Fibroblast of peridontal ligament (primary cell): ENCODE measurements at regions not wholly inside any gene's neighbourhood (a gene's known extent, or its start where the extent isn't known, plus 50 kb on each side); places are given as distances from the start of the nearest gene placed in this dataset.

ENCODE experiments used
- DNase-seq: peaks from one replicate; pipeline ENCODE4 v3.0.0-alpha.2; 2010; ENCODE audit errors: extremely low read depth

DNA sequence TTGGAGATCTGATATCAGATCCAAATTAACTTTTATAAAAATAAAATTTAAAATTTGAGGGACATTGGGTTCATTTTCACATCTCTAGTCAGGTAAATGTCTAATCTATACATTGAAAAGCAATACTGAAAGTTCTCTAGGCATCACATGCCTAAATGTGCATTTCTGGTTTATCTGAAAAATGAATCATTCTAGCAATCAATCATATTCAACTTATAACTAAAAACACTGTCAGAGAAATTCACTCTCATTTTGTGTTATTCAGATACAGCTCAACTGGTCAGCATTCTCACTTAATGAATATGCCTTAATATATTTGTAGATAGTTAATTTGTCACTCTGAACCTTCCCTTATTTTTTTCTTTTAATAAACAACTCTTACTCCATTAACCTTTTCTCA is 243.2 kb downstream of the CASP12 start:
- DNase-seq: no peak

DNA sequence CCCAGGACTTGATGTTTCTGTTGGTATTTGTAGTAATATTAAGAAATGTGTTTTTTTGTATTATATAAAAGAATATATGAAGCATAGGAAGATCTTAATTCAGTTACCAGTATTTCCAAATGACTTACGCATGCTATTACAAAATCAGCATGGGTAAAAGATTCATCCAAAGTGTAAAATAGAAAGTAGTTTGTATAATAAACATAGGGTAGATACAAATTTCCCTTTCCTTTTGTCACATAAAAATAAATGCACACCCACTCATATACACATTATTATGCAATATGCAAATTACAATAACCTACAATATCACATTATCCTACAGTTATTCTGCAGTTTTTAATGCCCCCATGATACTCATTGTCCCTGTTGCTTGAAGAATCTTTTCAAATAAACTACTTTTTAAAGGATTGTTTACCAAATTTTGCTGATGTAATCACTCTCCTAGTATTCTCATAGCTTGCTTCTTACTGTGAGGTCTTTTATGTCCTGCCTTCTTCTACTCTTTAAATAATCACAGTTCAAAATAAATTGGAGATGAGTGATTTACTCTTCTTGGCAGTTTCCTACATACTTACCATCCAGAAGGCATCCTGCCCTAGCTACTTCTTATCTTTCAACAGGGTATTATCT is 244.0 kb downstream of the CASP12 start:
- no peak for DNase-seq

DNA sequence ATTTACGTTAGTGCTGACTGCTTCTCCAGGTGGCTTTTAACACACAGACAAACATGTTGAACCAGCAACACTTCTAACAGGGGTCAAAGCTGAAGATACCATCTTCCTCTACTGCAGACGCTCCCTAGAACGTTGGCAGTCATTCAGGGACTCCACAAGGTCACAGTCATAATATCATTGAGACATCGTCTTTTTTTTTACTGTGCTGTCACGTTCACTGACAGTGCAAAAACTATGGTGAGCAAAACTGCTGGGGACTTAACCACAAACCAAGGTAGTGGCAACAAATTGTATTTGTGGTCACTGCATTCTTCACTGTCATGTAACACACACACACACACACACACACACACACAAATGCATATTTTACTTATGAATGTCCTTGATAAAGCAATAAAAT is 244.9 kb downstream of the CASP12 start:
- peak; percentile 3 for DNase-seq

DNA sequence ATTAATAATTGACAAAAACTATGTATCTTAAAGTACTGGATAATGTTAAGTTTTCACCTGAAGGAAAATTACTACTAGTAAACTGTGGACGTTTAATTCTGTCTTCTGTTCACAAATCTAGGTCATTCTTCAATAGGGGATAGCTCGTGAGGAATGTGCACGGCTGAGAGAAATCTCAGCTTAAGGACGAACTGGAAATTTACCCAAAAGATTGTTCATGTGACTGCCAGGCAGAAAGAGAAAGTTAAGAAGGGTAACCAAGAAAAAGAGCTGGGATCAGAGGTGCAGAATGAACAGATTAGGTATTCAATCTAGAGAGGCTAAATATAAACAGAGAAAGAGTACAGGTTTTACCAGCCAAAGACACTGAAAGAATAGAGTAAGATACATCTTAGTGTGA is 245.3 kb downstream of the CASP12 start:
- DNase-seq: no peak

DNA sequence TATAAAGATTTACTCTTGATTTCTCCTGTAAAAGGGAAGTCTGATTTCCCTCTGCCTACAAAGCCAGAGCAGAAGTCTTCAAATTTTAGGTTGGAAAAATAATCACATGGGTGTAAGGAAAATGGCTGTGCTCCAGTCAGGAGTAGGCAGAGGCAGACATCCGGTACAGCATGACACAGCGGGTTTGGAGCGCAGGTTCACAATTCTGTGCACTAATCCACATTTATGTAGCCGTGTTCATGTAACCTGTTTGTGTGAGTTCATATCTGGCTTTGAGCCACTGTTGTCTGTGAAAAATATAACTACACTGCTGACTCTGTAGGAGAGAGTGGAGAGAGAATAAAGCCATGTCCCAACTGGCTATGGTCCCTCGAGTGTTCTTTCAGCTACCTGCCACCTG is 248.0 kb downstream of the CASP12 start:
- DNase-seq: no peak

DNA sequence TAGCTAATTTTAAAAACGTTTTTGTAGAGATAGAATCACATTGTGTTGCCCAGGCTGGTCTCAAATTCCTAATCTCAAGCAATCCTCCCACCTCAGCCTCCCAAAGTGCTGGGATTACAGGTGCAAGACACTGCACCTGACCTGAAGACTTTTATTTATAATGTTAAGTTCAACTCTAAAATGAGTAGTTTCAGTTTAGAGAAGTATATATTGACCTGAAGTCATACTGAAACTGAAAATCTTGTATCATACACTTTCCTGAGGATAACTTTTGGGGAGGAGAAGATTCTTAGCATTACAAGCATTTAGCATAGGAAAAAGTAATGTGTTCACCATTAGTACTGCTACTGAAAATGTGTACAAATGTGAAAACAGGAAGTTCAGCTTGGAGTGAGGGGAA is 249.3 kb downstream of the CASP12 start:
- DNase-seq: no peak

DNA sequence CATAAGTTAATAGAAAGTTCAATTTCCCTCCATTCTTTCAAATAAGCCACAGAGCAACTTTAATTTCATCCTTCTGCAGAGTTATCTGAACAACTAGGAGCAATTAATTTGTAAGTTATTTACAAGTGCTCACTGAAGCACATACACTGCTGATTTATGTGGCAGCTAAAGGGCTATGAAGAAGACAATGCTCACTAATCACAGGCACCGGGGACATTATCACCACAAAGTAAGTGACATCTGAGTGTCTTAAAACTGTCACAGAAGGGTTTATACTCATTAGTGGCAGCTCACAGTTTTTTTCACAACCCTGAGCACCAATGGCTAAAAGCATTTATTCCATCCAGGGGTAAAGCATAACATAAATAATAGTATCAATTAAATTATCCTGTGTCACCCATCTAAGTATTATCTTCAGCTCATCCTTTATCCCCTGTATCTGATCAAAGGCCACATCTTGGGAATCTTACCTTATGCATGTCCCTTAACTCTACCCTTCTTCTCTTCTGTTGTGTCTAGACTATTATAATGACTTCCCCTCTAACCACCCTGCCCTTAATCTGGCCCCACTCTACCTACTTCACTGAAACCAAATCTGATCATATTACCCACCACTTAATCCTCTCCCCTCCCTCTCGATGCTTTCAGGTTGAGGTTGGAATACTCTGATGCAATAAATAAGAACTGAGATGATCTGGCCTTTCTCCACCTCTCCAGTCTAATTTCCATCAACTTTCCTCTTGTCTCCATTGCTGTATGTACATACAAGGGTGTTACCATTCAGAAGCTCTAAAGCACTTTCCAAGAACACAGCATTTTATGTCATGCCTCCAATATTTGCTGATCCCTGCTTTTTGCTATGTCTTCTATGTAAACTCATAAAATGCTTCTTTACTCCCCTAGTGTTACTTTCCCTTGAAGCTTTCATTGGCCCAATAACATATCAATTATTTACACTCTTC is 252.7 kb downstream of the CASP12 start:
- DNase-seq: no peak

DNA sequence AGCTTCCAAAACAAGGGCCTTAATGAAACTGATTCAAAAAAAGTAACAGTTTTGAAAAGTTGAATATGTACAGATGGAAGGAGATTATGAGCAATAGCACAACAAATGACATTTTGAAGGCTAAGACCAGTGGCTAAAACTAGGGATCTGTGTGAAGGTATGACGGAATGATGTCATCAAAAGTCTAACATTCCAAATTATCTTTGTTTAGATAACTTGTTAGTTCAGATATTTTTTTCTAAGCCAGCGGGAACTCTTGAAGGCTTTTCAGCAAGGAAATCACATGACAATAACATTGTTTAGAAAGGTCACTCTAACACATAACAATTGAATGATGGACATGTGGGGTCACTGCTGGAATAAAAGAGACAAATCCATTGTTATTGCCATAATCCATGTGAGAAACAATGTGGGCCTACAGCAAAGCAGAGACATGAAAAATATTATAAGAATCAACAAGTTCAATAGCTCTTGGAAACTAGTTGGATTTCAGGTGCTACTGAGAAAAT is 260.5 kb downstream of the CASP12 start:
- DNase-seq: no peak

DNA sequence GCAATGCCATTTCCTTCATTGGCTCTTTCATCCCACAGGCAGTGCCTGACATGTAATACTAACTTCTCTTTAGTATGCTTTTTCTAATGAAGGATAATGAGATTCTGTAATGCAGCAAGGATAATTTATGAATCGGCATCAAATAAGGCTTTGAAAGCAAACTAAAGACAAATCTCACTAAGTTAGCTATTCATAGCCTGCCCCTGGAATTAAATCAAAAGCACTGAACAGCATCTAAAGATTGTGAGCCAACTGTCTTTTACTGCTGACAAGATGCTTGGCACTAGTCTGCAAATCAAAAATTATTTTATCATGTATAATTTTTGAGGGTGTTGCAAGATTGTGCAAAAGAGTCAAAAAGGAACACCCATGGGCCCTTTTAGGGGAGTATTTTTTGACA is 265.0 kb downstream of the CASP12 start:
- DNase-seq: no peak

DNA sequence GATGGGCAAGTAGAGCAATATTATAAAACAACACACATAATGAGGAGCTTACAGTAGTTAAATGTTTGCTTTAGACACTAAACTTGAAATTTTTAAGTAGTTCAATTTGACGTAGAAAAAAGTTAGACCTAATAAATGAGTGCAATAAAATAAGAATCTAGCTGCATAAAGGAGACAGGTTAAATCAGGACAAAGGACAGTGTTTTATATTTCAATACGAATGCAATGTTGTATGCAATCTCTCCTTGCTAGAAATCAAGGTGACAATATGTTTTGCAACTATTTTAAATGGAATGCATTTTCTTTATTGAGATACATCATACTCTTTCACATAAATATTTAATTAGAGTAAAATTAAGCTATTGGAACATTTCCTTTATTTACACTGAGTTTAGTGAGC is 267.9 kb downstream of the CASP12 start:
- DNase-seq: no peak

DNA sequence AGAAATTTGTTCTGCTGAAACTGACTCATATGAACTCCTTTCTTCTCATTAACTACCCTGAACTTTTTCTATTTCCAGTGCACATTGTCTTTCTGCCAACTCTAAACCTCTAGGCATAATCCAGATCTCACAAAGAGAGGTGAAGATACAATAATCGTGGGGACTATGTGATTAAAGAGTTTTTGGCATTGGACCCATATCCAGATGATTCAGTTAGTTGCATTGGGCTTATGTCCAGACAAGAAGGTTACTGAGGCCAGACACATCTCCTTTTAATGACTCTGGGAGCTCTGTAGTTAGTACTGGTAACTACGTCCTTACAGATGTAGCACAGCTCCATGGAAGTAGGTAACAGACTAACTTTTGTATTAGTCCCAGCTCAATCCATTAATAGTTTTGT is 273.0 kb downstream of the CASP12 start:
- DNase-seq: peak; percentile 26

DNA sequence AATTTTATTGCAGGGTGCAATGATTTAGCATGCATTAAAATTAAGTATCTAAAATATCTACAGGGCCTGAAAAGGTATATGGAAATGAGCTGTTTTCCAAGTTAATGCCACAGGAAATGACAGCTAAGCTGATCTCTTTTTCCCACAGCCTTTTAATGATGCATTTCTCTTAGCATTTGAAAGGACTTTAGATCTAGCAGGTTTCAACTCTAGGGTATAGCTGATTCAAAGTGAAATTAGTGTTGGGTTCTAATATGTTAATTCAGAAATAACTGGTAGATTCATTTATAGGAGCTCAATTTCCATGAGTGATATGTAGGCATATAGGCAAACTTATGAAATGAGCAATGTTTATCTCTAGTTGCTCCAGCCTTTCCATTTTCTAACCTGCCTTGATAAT is 274.2 kb downstream of the CASP12 start:
- no peak for DNase-seq

DNA sequence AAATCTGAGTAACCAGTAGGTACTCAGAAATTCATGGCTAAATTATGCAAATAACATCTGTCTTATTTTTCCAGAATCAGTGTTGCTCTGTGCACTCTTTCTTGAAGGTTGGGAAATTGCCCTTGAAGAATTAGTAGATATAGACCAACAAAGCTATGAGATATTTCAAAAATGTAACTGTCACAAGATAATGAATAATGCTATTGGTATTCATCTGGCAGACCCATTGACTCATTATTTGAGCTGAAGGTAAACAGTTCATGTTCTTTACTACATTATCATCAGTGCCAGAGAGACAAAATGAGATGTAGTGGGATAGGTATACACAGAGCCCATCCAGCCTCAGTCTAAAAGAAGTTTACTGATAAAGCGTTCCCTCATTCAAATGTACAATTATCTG is 274.7 kb downstream of the CASP12 start:
- peak; percentile 43 for DNase-seq

DNA sequence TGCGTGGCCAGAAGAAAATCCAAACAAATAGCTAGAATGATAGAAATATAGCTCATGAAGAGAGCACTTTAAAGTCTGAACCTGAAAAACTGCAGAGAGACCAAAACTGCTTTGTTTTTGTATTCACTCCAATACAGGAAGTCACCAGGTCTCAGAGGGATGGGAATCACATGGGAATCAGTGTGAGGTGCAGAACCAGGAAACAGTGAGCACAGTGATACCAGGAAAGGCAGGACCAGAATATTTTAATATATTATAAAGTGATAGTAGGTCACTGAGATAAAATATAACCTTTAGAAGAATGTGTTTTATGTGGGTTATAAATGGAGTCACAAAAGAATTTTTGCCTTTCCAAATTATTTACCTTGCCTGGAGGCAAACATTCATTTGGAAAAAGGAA is 277.3 kb downstream of the CASP12 start:
- no peak for DNase-seq

DNA sequence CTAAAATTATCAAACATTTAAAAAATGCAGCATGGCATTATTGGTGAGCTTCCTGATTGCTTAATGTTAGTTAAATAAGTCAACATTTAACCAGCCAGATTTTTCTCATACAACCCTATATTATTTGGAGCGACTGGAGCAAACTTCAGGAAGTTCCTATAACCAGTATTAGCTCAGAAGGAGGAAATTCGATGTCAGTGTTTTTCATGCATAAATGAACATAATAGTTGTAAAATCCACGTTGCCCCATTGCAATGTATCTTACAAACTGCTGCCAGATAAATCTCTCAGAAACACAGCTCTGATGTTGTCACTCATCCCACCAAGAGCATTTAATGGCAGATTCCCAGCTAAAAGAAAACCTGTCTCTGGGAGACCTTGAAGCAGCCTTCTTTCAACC is 278.5 kb downstream of the CASP12 start:
- no peak for DNase-seq

DNA sequence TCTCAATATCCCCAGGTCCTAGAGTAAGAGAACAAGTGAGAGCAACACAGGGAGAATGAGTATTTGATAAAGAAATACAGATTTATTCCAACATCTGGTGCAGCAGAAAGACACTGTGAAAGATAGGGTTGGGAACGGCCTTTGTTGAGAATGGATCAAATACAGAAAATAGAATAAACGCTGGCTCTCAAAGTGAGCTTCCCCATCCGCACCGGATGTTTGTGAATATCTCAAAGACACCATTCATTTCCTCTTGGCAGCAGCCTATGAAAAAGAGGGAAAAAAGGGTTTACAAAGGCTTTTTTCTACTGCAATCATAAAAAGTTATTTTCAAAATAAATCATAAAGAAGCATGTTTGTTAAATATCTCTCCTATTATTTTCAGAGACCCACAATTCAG is 279.3 kb downstream of the CASP12 start:
- DNase-seq: no peak

DNA sequence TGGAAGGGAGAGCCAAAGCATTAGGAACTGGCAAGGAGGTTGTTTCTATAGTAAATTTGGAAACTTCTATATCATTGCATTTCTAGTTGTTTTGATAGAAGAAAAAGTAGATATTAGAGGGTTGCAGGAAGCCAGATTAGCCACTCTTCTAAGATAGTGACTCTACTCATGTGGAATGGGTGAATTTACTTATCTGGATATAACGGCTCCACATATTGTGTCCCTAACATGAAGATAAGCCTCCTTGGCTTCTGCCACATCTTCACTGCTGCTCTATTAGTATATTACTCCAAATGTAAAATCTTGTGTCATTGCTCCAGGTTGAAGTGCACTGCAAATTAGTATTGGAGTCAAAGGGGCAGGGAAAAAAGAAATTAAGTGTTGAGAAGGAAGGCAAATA is 283.3 kb downstream of the CASP12 start:
- no peak for DNase-seq

DNA sequence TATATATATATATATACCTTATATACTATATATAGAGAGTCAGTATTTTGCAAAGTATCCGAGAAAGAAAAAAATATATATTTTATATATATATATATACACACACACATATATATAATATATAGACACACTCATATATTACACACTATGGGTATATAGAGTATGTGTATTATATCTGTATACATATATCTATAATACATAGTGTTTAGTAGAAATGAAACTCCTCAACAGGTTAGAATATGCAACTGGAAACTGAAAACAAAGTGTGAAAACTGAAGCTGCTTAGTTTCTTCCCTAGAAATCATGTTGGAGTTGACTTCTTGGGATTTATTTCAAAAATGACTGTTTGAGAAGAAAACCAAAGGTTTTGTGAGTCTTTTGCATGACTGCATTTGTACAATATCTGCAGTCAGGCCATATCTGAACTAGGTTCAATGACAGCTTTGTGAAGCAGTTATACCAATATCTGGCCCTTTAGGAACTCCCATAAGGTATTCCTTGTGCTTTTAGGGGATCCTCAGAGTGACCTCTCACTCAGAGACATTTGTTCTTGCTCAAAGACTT is 284.1 kb downstream of the CASP12 start:
- DNase-seq: no peak

DNA sequence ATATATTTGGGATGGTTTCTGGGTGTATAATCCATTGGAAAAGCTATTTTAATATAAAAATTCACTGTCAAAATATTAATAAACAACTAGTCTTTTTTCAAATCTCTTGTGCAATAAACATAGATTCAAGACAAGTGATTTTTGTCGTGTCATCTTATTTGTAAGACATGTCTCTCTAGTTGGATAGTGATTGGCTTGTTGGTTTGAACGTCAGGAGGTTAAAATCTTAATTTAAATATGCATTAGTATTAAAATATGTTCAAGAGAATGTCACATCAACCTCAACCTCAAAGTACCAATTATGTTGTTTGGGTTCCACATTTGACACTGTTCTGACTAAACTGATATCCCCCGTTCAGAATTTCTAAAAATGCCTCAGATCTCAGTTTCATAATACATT is 287.6 kb downstream of the CASP12 start:
- no peak for DNase-seq

DNA sequence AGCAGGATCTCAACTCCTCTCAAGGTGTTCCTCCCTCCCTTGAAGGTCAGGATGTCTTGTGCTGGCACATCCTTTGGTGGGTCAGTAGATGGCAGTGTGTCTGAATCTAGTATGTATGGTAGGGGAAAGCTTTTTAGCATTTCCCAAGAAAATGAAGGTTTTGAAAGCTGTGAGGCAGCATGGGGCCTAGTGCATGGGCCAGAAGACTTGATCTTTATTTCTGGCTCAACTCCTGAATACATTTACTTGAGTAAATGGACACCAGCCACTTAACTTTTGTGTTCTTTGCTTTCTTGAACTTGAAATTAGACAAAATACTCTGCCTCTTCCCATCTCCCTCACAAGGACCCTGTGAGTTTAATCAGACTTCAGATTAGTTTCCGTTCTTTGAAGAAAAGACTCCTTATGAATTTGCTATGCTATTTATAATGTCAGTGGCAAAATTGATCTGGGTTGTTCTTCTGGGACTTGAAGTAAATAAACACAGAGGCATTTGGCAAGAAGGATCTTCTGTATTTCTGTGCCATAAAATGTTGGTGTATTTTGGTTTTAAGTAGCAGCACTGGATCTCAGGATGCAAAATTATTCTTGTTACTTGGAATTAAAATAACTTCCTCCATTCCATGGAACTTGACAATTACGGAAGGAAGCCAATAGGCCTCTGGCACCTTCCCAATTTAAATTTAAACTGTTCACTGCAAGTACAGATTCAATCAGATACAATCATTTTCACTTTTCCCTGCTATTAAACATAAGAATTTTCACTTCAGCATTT is 288.8 kb downstream of the CASP12 start:
- DNase-seq: peak; percentile 89

DNA sequence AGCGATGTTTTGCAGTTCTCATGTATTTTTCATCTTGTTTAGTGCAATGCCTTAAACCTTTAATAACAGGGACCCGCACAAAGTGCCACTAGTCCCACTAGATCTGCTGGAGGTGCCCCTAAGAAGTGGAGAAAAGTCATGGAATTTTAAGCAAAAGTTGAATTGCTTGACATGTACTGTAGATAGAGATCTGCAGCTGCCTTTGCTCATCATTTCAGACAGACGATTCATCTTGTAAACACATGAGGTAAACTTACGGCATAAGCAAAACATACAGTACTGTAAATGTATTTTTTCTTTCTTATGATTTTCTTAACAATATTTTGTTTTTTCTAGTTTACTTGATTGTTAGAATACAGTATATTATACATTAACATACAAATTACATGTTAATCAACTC is 295.6 kb downstream of the CASP12 start:
- DNase-seq: no peak
